Astrocyte (in vitro differentiated cells and primary cell): ENCODE measurements at regions not wholly inside any gene's neighbourhood (a gene's known extent, or its start where the extent isn't known, plus 50 kb on each side); places are given as distances from the start of the nearest gene placed in this dataset.

ENCODE experiments used
- EZH2 ChIP-seq: IDR thresholded peaks from 2 replicates; pipeline ENCODE4 v1.6.1; 2012; ENCODE audit warnings: mild to moderate bottlenecking, low read length, inconsistent platforms; ENCODE audit not compliant: insufficient read depth
- TF ChIP-seq, protein P1 (sequence below): IDR thresholded peaks from 2 replicates; pipeline ENCODE4 v1.5.1; 2011; ENCODE audit warnings: low read depth, mild to moderate bottlenecking, inconsistent platforms, low read length, moderate library complexity; ENCODE audit not compliant: insufficient read depth

DNA sequence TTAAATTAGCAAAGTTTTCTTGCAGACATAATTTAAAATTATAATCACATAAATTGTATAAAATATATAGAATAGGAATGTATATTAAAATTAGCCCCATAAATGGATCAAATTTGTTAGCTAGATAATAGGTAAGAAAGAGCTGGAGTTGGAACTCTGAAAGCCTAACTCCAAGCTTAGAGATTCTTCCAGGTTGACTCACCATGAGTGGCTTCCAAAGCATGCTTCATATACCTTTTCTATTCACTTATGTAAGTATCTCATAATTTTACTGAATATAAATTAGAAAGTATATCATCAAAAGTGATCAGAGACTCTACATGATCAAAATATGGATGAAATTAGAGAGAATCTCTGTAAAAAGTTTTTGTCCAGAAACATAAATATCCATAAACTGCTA, 320.7 kb upstream of the MAGI2 start:
- TF ChIP-seq, protein P1, sequence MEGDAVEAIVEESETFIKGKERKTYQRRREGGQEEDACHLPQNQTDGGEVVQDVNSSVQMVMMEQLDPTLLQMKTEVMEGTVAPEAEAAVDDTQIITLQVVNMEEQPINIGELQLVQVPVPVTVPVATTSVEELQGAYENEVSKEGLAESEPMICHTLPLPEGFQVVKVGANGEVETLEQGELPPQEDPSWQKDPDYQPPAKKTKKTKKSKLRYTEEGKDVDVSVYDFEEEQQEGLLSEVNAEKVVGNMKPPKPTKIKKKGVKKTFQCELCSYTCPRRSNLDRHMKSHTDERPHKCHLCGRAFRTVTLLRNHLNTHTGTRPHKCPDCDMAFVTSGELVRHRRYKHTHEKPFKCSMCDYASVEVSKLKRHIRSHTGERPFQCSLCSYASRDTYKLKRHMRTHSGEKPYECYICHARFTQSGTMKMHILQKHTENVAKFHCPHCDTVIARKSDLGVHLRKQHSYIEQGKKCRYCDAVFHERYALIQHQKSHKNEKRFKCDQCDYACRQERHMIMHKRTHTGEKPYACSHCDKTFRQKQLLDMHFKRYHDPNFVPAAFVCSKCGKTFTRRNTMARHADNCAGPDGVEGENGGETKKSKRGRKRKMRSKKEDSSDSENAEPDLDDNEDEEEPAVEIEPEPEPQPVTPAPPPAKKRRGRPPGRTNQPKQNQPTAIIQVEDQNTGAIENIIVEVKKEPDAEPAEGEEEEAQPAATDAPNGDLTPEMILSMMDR = no peak
- TF ChIP-seq EZH2 = no peak
